ENCODE measurements at regions not wholly inside any gene's neighbourhood (a gene's known extent, or its start where the extent isn't known, plus 50 kb on each side); places are given as distances from the start of the nearest gene placed in this dataset.

DNA sequence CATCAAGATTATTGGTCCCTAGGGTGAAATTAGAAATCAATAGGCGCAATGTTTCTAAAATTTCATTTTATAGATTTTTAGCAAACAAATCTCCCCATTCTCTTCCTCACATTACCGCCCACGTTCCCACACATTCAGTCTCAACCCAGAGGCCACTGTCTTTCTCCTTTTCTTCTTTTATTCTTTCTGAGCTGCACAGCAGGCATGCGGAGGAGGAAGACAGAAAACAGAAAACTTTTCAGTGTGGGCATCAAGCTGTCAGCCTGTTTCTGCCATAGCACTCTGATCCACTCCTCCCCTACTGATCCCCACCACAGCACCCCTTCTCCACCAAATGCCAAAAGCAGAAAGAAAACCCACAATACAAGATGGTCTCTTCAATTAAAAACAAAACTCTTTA is 94.8 kb upstream of the ADAMTS3 start:
- TF ChIP-seq, protein P1, sequence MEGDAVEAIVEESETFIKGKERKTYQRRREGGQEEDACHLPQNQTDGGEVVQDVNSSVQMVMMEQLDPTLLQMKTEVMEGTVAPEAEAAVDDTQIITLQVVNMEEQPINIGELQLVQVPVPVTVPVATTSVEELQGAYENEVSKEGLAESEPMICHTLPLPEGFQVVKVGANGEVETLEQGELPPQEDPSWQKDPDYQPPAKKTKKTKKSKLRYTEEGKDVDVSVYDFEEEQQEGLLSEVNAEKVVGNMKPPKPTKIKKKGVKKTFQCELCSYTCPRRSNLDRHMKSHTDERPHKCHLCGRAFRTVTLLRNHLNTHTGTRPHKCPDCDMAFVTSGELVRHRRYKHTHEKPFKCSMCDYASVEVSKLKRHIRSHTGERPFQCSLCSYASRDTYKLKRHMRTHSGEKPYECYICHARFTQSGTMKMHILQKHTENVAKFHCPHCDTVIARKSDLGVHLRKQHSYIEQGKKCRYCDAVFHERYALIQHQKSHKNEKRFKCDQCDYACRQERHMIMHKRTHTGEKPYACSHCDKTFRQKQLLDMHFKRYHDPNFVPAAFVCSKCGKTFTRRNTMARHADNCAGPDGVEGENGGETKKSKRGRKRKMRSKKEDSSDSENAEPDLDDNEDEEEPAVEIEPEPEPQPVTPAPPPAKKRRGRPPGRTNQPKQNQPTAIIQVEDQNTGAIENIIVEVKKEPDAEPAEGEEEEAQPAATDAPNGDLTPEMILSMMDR (IDR thresholded peaks at IDR 0.05): no peak
- no peak for TF ChIP-seq POLR2A (IDR thresholded peaks at IDR 0.05; ENCODE audit: low read depth)
- no peak for TF ChIP-seq POLR2AphosphoS5 (IDR thresholded peaks at IDR 0.05)

Measured in esophagus muscularis mucosa (tissue), 3 donors.